H7 (cell line): ENCODE measurements at regions not wholly inside any gene's neighbourhood (a gene's known extent, or its start where the extent isn't known, plus 50 kb on each side); places are given as distances from the start of the nearest gene placed in this dataset.
A peak's percentile ranks its signal among the peaks of the same experiment; 100 is the strongest.

Experiments used
- DNase-seq: peaks from one replicate; pipeline ENCODE4 v3.0.0; 2012
- H3K27me3 ChIP-seq: 2 replicates; pipeline ENCODE4 v1.6.0; 2011; ENCODE audit warnings: mild to moderate bottlenecking, low read length; ENCODE audit not compliant: control insufficient read depth, insufficient read depth
- H3K36me3 ChIP-seq: replicated peaks from 2 replicates; pipeline ENCODE4 v1.5.1; 2011; ENCODE audit warnings: low read length; ENCODE audit not compliant: control insufficient read depth, insufficient read depth
- H3K4me3 ChIP-seq: 2 replicates; pipeline ENCODE4 v1.5.1; 2011; ENCODE audit warnings: low read depth, mild to moderate bottlenecking, control low read depth, low read length, moderate library complexity; ENCODE audit not compliant: insufficient read depth

DNA sequence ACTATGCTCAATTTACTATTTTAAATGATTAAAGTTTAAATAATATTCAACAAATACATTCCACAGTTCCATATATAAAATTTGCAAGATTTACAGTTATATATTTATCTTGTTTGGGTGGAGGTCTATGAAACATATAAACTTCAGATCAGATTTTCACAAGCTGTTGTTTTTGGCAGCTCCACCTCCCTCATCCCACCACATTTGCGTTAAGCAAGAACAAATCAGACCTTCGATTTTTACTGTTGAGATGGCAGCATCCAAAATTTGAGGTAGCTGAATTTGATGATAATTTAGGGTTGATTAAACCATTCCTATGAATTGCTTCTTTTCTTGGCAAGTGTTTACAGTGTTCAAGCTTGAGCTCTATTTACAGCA is 986.4 kb downstream of the REEP3 start:
- no peaks in the 10 kb centered on the region for H3K27me3 ChIP-seq
- no peak for DNase-seq

DNA sequence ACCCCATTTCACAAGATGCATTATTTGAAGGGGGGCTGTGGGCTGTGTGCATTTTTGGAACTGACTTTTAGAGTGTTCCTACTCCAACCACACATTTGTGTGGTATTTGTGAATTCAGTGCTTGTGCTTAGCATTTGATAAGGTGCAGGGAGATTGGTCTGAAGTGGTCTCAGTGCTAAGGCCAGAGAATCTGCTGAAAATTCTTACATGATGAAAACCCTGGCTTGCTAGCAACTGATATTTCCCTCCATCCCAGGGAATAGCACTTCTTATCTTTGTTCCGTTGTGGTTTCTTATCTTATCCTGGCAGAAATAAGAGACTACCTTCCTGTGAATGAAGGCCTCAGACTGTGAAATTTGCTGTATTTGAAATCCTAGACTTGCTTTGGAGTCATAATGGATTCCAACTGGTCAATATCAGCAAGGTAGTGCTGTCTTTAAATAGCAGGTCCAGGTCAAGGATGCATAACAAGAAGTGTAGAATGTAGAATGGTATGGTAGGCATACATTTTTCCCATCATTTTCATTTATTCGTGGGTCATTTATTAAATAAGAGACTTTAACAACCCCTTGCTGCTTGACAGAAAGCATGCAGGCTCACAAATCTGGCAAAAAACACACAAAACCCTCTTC is 986.9 kb downstream of the REEP3 start:
- no peak overlapping the region for H3K4me3 ChIP-seq
- DNase-seq = no peak
- no peaks in the 10 kb centered on the region for H3K36me3 ChIP-seq
- no peaks in the 10 kb centered on the region for H3K27me3 ChIP-seq

More for the DNA sequence above, 986.4 kb downstream of the REEP3 start:
- Histone ChIP-seq H3K4me3 (no peak overlapping the region), H3K36me3 (no peaks in the 10 kb centered on the region)

DNA sequence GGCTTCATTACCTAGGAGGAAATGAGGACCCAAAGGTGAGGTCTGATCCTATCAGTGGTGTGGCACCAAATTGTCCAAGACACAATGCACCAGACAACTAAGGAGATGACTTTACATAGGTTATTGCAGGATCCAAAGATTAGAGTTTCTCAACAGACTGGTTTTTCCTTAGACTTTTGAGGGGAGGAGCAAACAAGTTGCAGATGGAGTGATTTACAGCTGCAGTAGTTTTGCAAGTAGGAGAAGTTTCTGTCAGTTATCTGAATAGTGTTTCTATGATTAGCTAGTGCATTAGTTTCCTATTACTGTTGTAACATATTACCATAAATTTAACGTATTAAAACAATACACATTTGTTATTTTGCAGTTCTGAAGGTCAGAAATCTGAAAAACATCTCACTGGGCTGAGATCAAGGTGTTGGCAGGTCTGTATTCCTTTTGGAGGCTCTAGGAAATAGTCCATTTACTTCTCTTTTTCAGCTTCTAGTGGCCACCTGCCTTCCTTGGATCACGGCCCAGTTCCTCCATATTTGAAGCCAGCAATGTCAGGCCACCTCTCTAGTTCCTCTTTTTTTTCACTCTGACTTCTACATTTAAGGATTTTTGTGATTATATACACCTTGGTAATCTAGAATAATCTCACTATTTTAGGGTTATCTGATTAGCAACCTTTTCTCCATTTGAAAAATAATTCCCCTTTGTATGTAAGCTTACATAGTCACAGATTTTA is 994.9 kb downstream of the REEP3 start:
- H3K27me3 ChIP-seq = no peaks in the 10 kb centered on the region
- no peaks in the 10 kb centered on the region for H3K36me3 ChIP-seq
- no peak for DNase-seq
- H3K4me3 ChIP-seq = no peak overlapping the region

DNA sequence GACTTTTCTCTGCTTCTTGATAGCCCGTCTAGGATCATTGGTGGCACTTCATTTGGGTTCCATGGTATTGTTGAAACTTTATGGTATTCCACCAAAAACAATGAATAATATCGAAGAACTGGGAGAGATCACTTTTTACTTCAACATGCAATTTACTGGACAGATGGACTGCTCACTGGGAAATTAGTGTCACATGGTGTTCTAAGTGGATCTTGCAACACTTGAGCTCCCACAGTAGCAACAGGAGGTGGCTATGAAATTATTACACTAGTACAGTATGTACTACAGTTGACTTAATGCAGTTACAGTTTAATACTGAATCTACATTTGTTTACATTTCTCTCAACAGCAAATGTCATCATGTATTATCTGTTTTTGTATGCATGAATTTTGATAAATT is 997.3 kb downstream of the REEP3 start:
- Histone ChIP-seq H3K4me3 (no peak overlapping the region), H3K36me3 (no peaks in the 10 kb centered on the region)

DNA sequence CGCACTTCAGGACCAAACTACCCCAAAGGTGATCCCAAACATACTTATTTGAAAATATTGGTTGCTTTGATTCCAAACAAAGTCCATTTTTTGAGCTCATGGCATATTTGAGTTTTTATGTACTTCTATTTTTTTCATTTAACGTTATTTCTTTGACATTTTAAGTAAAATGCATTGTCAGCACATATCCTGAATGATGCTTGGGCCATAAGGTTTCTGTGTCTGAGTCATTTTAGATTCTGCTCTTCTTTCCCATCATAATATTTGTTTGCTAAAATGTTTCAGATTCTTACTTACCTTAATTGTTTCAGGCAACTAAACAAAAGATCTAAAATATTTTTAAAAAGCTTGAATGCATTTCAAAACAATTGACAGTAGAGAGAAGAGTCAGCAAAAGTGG is 998.2 kb downstream of the REEP3 start:
- no peak for DNase-seq
- no peaks in the 10 kb centered on the region for H3K36me3 ChIP-seq
- no peak overlapping the region for H3K4me3 ChIP-seq
- H3K27me3 ChIP-seq = no peaks in the 10 kb centered on the region

More for the DNA sequence above, 997.3 kb downstream of the REEP3 start:
- no peaks in the 10 kb centered on the region for H3K27me3 ChIP-seq
- no peak for DNase-seq

DNA sequence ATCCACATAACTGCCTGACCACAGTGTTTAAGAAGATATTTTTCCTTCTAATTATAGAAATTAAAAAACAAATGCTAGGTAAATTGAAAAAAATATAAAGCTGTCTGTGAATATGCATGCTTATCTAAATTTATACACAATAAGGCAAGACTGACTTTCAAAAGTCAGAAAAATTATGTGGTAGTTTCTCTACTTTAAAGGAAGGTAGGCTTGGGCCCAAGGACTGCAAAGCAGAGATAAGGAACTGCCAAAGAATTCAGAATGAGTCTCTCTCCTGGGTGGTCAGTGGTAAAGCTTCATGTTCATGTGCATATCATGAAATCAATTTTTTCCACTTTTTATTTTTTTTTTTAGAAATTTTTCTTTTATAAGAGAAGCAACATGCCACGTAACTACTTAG is 998.6 kb downstream of the REEP3 start:
- H3K4me3 ChIP-seq = no peak overlapping the region
- H3K27me3 ChIP-seq = no peaks in the 10 kb centered on the region
- H3K36me3 ChIP-seq = no peaks in the 10 kb centered on the region
- DNase-seq = no peak

DNA sequence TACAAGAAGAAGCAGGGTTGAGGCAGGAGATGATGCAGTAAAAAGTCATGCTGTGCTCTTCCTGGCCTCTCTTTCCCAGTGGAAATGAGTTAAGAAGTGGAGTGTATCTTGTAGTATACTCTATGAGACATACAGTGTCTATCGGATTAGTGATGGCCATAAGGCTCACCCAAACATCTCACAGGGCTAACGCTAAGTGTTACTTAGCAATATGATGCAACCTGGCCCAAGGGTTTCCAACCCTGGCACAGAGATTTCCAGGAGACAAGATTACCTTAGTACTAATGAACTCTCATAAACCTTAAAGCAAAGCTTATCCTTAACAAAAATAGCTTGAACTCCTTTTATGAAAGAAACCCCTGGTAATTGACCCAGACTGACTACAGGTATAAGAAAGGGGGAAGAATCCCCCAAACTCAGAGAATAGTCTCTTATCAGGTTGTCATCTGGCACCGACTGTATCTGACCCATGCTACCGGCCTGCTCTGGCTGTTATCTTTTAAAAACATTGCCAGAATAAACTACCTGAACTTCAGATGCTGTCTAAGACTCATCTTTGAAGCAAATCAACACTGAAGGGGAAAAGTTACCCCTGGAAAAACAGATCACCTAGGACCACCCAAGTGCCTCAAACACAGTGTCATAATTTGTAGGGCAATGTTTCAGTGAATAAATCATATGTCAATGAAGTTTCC is 1002.0 kb downstream of the REEP3 start:
- no peaks in the 10 kb centered on the region for H3K36me3 ChIP-seq
- no peak for DNase-seq
- no peaks in the 10 kb centered on the region for H3K27me3 ChIP-seq
- H3K4me3 ChIP-seq = no peak overlapping the region

DNA sequence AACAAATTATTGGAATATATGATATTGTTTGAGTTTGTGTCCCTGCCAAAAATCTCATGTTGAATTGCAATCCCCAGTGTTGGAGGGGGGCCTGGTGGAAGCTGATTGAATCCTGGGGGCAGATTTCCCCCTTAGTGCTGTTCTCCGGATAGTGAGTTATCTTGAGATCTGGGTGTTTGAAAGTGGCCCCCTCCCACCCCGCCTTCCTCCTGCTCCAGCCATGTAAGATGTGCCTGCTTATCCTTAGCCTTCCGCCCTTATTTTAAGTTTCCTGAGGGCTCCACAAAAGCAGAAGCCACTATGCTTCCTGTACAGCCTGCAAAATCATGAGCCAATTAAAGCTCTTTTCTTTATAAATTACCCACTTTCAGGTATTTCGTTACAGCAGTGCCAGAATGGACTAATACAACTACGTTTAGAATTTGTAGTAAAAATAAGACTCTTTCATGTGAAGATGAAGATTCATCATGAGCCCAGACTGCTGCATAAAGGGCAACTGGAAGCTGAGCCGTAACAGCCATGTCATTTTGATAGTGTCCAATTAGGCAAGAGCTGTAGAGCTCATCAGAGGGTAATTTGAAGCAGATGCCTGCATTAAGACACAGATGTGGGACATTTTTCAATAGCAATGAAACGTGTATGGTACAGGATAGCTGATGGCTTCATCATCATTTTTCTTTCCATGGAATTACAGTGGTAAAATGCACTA is 1007.2 kb downstream of the REEP3 start:
- no peak for DNase-seq
- no peak overlapping the region for H3K4me3 ChIP-seq
- H3K27me3 ChIP-seq = no peaks in the 10 kb centered on the region
- no peaks in the 10 kb centered on the region for H3K36me3 ChIP-seq

DNA sequence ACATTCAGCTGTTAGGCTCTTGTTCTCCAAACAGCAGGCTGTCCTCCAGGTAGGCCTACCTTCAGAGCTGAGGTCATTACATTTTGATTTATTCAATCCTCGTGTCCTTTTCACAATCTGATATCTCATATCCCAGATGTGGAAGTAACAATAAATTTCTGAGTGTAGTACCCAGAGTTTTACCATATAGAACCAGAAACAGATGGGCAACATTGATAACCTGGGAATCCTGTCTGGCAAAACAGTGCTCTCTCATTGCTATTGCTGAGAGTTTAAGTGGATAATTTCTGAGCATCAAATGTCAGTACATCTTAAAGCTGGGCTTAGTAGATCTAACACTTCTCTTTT is 1007.8 kb downstream of the REEP3 start:
- Histone ChIP-seq H3K27me3 (no peaks in the 10 kb centered on the region), H3K4me3 (no peak overlapping the region)
- no peak for DNase-seq

DNA sequence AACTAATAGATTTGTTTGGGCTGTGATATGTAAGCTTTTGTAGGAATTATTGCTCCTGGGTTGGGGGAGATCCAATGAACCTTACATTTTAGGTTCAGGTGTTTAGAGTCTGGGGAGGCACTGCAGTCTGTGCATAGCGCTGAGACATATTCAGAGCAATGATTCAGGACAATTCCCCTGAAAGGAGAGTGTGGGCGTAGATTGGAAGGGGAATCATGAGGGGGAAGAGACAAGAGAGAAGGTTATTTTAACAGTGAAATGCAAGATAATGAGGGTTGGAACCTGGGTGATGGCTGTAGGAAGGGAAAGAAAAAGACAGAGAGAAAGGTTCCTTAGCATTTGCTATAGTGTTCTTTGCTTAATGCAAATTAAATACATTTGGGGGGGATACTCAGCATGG is 1013.4 kb downstream of the REEP3 start:
- no peaks in the 10 kb centered on the region for H3K27me3 ChIP-seq
- H3K4me3 ChIP-seq = no peak overlapping the region
- no peak for DNase-seq
- H3K36me3 ChIP-seq = no peaks in the 10 kb centered on the region

More for the DNA sequence above, 1007.8 kb downstream of the REEP3 start:
- H3K36me3 ChIP-seq = no peaks in the 10 kb centered on the region

DNA sequence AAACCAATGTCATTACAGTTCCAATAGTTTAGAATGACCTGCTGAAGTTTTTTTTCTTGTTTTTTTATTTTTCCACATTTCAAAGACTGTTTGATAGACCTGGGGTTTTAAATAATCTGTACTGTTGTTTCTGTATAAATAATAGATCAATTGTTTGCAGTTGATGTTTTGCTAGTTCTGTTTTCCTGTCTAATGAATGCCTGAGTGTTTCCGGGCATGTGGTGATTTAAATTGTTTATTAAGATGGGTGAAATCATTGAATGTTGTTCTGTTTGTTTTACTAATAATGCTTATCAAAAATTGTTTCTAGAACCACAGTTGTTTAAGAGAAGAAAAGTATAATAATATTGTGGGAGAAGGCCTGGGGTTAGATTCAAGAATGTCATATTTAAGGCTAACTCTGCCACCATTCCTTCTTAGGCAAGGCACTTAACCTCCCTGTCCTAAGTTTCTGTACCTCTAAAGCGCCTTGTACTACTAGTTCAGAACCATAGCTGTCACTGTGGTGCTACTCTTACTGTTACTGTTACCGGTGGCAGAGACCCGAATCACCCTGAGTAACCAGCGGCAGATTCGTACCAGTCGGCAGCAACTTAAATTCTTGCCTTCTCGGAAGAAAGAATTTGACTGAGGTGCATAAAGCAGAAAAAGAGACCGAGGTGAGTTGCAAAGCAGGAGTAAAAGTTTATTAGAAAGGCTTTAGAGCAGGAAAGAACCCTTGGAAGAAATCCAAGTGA is 1014.1 kb downstream of the REEP3 start:
- no peaks in the 10 kb centered on the region for H3K27me3 ChIP-seq
- no peak overlapping the region for H3K4me3 ChIP-seq
- no peaks in the 10 kb centered on the region for H3K36me3 ChIP-seq
- peak; percentile 2 for DNase-seq

DNA sequence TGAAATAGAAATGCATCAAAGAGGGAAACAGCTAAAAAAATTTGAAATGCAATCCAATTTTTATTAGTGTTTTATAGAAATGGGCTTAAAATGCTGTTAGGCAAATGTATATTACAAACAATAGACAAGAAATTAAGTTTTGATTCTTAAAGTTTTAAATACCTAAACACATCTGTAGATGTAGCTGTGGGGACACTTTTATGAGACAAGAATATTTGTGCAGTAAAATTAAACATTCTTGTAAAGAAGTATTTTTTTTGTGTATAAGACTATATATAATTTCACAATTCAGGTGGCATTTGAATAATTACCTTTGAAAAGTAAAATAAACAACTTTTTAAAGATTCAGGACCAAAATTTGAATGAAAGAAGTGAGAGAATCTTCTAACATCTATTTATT is 1015.9 kb downstream of the REEP3 start:
- no peaks in the 10 kb centered on the region for H3K36me3 ChIP-seq
- no peak overlapping the region for H3K4me3 ChIP-seq
- no peak for DNase-seq
- no peaks in the 10 kb centered on the region for H3K27me3 ChIP-seq

DNA sequence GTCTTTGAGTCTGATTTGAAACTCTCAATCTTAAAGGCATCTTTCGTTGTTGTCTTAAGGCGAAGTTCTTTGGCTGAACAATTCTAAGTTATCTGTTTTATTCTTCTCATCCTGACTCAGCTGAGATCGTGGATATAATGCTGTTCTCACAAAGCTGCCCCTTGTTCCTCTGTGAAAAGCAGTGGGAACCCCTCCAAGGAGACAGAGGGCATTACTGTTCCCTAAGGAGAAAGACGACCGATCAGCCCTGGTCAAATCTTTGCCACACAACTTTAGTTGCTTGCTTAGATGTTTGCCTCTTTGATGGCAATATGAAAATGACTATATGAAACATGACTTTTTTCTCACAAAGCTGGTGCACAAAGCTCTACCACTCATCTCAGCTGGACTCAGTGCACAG is 1016.7 kb downstream of the REEP3 start:
- no peaks in the 10 kb centered on the region for H3K27me3 ChIP-seq
- H3K36me3 ChIP-seq = no peaks in the 10 kb centered on the region
- DNase-seq = no peak
- H3K4me3 ChIP-seq = no peak overlapping the region

DNA sequence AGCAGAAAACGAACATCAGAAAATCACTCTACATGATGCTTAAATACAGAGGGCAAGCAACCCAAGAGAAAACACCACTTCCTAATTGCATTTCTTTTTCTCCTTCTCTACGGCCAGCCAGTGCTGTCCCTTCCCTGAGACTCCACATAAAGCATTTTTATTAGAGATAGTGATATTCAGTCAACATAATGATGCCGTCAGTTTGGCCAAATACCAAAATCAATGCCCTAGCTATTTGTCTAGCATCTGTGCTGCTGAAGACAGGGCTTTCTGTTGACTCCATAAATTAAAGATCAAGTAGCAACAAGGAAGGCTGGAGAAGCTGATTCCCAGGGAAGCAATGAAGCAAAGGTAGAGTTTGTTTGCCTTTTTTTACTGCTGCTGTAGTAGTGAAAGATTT is 1024.9 kb downstream of the REEP3 start:
- no peaks in the 10 kb centered on the region for H3K36me3 ChIP-seq
- H3K4me3 ChIP-seq = no peak overlapping the region
- H3K27me3 ChIP-seq = no peaks in the 10 kb centered on the region
- no peak for DNase-seq
